Liver (tissue), 8 donors: ENCODE measurements at regions not wholly inside any gene's neighbourhood (a gene's known extent, or its start where the extent isn't known, plus 50 kb on each side); places are given as distances from the start of the nearest gene placed in this dataset.

Source experiments
- DNase-seq: peaks from one replicate; pipeline ENCODE4 v3.0.0-alpha.2; 2017; ENCODE audit warnings: low spot score
- H3K27ac ChIP-seq, 2 donors: one replicate each; pipeline ENCODE4 v1.7.0; 2013; ENCODE audit warnings: inconsistent platforms in 2 of 2, low read length in 2 of 2, control low read depth in 1 of 2, low read depth in 1 of 2, mild to moderate bottlenecking in 1 of 2
- H3K27me3 ChIP-seq, 4 donors: one replicate each; pipeline versions ENCODE4 v1.6.1 to v1.7.0; 2013; ENCODE audit warnings: low read length in 3 of 4, inconsistent platforms in 1 of 4, mild to moderate bottlenecking in 1 of 4, moderate library complexity in 1 of 4; ENCODE audit not compliant: control insufficient read depth in 4 of 4, insufficient read depth in 4 of 4
- H3K36me3 ChIP-seq, 4 donors: one replicate each; pipeline versions ENCODE4 v1.6.1 to v1.7.0; 2013; ENCODE audit warnings: low read length in 3 of 4, mild to moderate bottlenecking in 3 of 4, low read depth in 1 of 4, moderate library complexity in 1 of 4; ENCODE audit not compliant: control insufficient read depth in 4 of 4, insufficient read depth in 3 of 4
- H3K4me1 ChIP-seq, 4 donors: one replicate each; pipeline versions ENCODE4 v1.6.1 to v1.7.0; 2013; ENCODE audit warnings: low read length in 3 of 4, mild to moderate bottlenecking in 3 of 4, moderate library complexity in 1 of 4; ENCODE audit not compliant: control insufficient read depth in 4 of 4, insufficient read depth in 4 of 4
- H3K4me3 ChIP-seq, 3 donors: one replicate each; pipeline versions ENCODE4 v1.6.1 to v1.7.0; 2013; ENCODE audit warnings: low read length in 3 of 3, control low read depth in 1 of 3, low read depth in 1 of 3, mild to moderate bottlenecking in 1 of 3
- H3K9ac ChIP-seq, 2 donors: one replicate each; pipeline ENCODE4 v1.7.0; 2013; ENCODE audit warnings: low read length in 2 of 2, mild to moderate bottlenecking in 2 of 2, moderate library complexity in 2 of 2, control low read depth in 1 of 2, low read depth in 1 of 2
- H3K9me3 ChIP-seq, 4 donors: one replicate each; pipeline versions ENCODE4 v1.6.1 to v1.7.0; 2013; ENCODE audit warnings: low read length in 3 of 4; ENCODE audit not compliant: control insufficient read depth in 4 of 4
- ATF3 ChIP-seq: IDR thresholded peaks from 2 replicates; pipeline ENCODE4 v1.6.1; 2016; ENCODE audit warnings: antibody characterized with exemption
- CTCF ChIP-seq: fragments of 150-350 bp; IDR thresholded peaks from 2 replicates; pipeline ENCODE4 v1.5.1; 2017; ENCODE audit warnings: improper control_type of control experiment, low read depth, low read length; ENCODE audit not compliant: missing input control
- FOXA1 ChIP-seq: IDR thresholded peaks from 2 replicates; pipeline ENCODE4 v1.6.1; 2016; ENCODE audit warnings: antibody characterized with exemption
- FOXA2 ChIP-seq: IDR thresholded peaks from 2 replicates; pipeline ENCODE4 v1.6.1; 2016; ENCODE audit warnings: antibody characterized with exemption
- GABPA ChIP-seq, 2 donors: IDR thresholded peaks in 1 of 2; conservative IDR thresholded peaks in 1 of 2; 2 replicates each; pipeline ENCODE4 v1.6.1; 2016; ENCODE audit warnings: antibody characterized with exemption in 2 of 2, mild to moderate bottlenecking in 1 of 2, moderate library complexity in 1 of 2
- HNF4A ChIP-seq, 2 donors: conservative IDR thresholded peaks; 2 replicates each; pipeline ENCODE4 v1.6.1; 2016; ENCODE audit warnings: antibody characterized with exemption in 2 of 2, mild to moderate bottlenecking in 2 of 2
- HNF4G ChIP-seq: IDR thresholded peaks from 2 replicates; pipeline ENCODE4 v1.6.1; 2016; ENCODE audit warnings: antibody characterized with exemption
- JUND ChIP-seq, 2 donors: IDR thresholded peaks; 2 replicates each; pipeline ENCODE4 v1.6.1; 2016; ENCODE audit warnings: antibody characterized with exemption in 2 of 2
- MAX ChIP-seq: IDR thresholded peaks from 2 replicates; pipeline ENCODE4 v1.6.1; 2016; ENCODE audit warnings: antibody characterized with exemption
- NR2F2 ChIP-seq: IDR thresholded peaks from 2 replicates; pipeline ENCODE4 v1.6.1; 2016; ENCODE audit warnings: antibody characterized with exemption
- RAD21 ChIP-seq, 2 donors: IDR thresholded peaks; 2 replicates each; pipeline ENCODE4 v1.6.1; 2016; ENCODE audit warnings: antibody characterized with exemption in 2 of 2, mild to moderate bottlenecking in 2 of 2
- RXRA ChIP-seq, 2 donors: IDR thresholded peaks; 2 replicates each; pipeline ENCODE4 v1.6.1; 2017 to 2018; ENCODE audit warnings: antibody characterized with exemption in 2 of 2, mild to moderate bottlenecking in 1 of 2
- SP1 ChIP-seq: IDR thresholded peaks from 2 replicates; pipeline ENCODE4 v1.6.1; 2018; ENCODE audit warnings: antibody characterized with exemption, mild to moderate bottlenecking
- TAF1 ChIP-seq: conservative IDR thresholded peaks from 2 replicates; pipeline ENCODE4 v1.6.1; 2016; ENCODE audit warnings: antibody characterized with exemption, mild to moderate bottlenecking
- ZBTB33 ChIP-seq: IDR thresholded peaks from 2 replicates; pipeline ENCODE4 v1.6.1; 2016; ENCODE audit warnings: antibody characterized with exemption
- WGBS: extraction: QIAGEN DNeasy Blood & Tissue Kit; methylation state at CpG from one replicate; pipeline ENCODE4 v1.1.7; 2013; 5-methylcytosine and 5-hydroxymethylcytosine counted together
- donor health status: healthy.
- donor health status: healthy.
- donor health status: healthy.
- donor health status: healthy.
- donor health status: healthy.

- no peaks in the 10 kb centered on the region for H3K27me3 ChIP-seq
- WGBS, result 68% methylated on average over 3 of the region's 3 CpGs
- no peak overlapping the region for H3K27ac ChIP-seq
- peaks cover 0 to 3% (median 2%) of the 10 kb centered on the region in 4 donors for H3K9me3 ChIP-seq
- no peaks in the 10 kb centered on the region for H3K36me3 ChIP-seq
- no peak for DNase-seq
- H3K9ac ChIP-seq, result no peak overlapping the region
- TF ChIP-seq FOXA1, result no peak
- no peak for TF ChIP-seq TAF1
- no peak for TF ChIP-seq HNF4G
- no peak for TF ChIP-seq ATF3
- no peak for TF ChIP-seq SP1
- no peak for TF ChIP-seq ZBTB33
- TF ChIP-seq NR2F2, result no peak
- no peak for TF ChIP-seq GABPA (IDR thresholded peaks at IDR 0.05 in 1 of 2, conservative IDR thresholded peaks at IDR 0.05 in 1 of 2)
- TF ChIP-seq JUND (IDR thresholded peaks at IDR 0.05), result no peak
- no peak for TF ChIP-seq FOXA2
- no peak for TF ChIP-seq MAX
- TF ChIP-seq CTCF, result no peak
- no peak for TF ChIP-seq RAD21 (IDR thresholded peaks at IDR 0.05)
- no peak for TF ChIP-seq RXRA (IDR thresholded peaks at IDR 0.05)
- TF ChIP-seq HNF4A (conservative IDR thresholded peaks at IDR 0.05), result no peak
- H3K4me3 ChIP-seq, result no peak overlapping the region
- H3K4me1 ChIP-seq, result no peaks in the 10 kb centered on the region
These were observed 112.9 kb downstream of the TBX5 start for GRCh38 chr12:114293073-114293472.

- 81% methylated on average over 2 of the region's 2 CpGs for WGBS
- Histone ChIP-seq H3K27ac (no peak overlapping the region), H3K9ac (no peak overlapping the region), H3K36me3 (no peaks in the 10 kb centered on the region), H3K4me3 (no peak overlapping the region), H3K4me1 (no peaks in the 10 kb centered on the region), H3K9me3 (peaks cover 0 to 3% (median 2%) of the 10 kb centered on the region in 4 donors), H3K27me3 (no peaks in the 10 kb centered on the region)
- DNase-seq, result no peak
- no peak for TF ChIP-seq GABPA (IDR thresholded peaks at IDR 0.05 in 1 of 2, conservative IDR thresholded peaks at IDR 0.05 in 1 of 2)
These were observed 114.4 kb downstream of the TBX5 start for GRCh38 chr12:114291389-114292060.
